GM12878 (cell line): ENCODE measurements at regions not wholly inside any gene's neighbourhood (a gene's known extent, or its start where the extent isn't known, plus 50 kb on each side); places are given as distances from the start of the nearest gene placed in this dataset.

Experiments used
- ATAC-seq: fragments of 200-7000 bp; cut with Tn5 transposase; 3 replicates; pipeline ENCODE4 v1.9.1; 2020; ENCODE audit warnings: mild to moderate bottlenecking, moderate library complexity
- BruUV-seq: library from RNA; stranded (reverse); fragments of 400-500 nt; replicated peaks from 2 replicates; lab custom pipeline; 2021; lab: Mats Ljungman, UMichigan
- CTCF ChIA-PET: fragments of 300-600 bp; sonication (Branson Sonifier 250); formaldehyde crosslinking; extraction: SDS; loops from one replicate; lab custom pipeline; 2021; ENCODE audit warnings: inconsistent platforms; lab: Yijun Ruan, JAX
- POLR2A ChIA-PET: fragments of 350-600 bp; formaldehyde crosslinking; extraction: SDS; loops from one replicate; lab custom pipeline; 2021; ENCODE audit warnings: inconsistent platforms; lab: Charles Lee
- RAD21 ChIA-PET: fragments of 300-600 bp; sonication (Branson Sonifier 250); formaldehyde crosslinking; loops from one replicate; lab custom pipeline; 2023; ENCODE audit warnings: antibody characterized with exemption; ENCODE audit not compliant: unreplicated experiment; lab: Charles Lee
- SMC1A ChIA-PET: fragments of 300-600 bp; sonication (Branson Sonifier 250); formaldehyde crosslinking; loops from one replicate; lab custom pipeline; 2023; ENCODE audit not compliant: unreplicated experiment, uncharacterized antibody; lab: Charles Lee
- DNase-seq: peaks from one replicate; pipeline ENCODE4 v3.0.0-alpha.2; 2011; ENCODE audit warnings: low read depth, low spot score
- FAIRE-seq: peaks from 3 replicates; lab custom pipeline; 2011; peaks lifted over from hg19 to GRCh38; lab: Jason Lieb, UNC
- H2AFZ ChIP-seq: 2 replicates; pipeline ENCODE4 v1.6.0; 2011; ENCODE audit warnings: low read depth, low read length, control low read depth; ENCODE audit not compliant: control insufficient read depth
- H3K27ac ChIP-seq: 2 replicates; pipeline ENCODE4 v1.5.1; 2011; ENCODE audit warnings: control low read depth; ENCODE audit not compliant: control insufficient read depth, insufficient read depth
- H3K27me3 ChIP-seq, 2 experiments: replicated peaks in 1 of 2; 2 replicates each; pipeline versions ENCODE4 v1.6.0 to v1.6.1; 2011; ENCODE audit warnings: low read length in 1 of 2; ENCODE audit not compliant: control insufficient read depth in 2 of 2, insufficient read depth in 2 of 2
- H3K36me3 ChIP-seq, 2 experiments: 2 replicates each; pipeline ENCODE4 v1.5.1; 2011; ENCODE audit warnings: low read length in 1 of 2; ENCODE audit not compliant: control insufficient read depth in 2 of 2, insufficient read depth in 2 of 2
- H3K4me1 ChIP-seq: 2 replicates; pipeline ENCODE4 v1.6.1; 2011; ENCODE audit warnings: mild to moderate bottlenecking, low read length, moderate library complexity, mixed read lengths; ENCODE audit not compliant: control insufficient read depth, insufficient read depth
- H3K4me2 ChIP-seq: 2 replicates; pipeline ENCODE4 v1.6.0; 2011; ENCODE audit warnings: control low read depth; ENCODE audit not compliant: control insufficient read depth, insufficient read depth
- H3K4me3 ChIP-seq: fragments of 200-600 bp; sonication (generic); 2 replicates; pipeline ENCODE4 v1.5.1; 2016
- H3K79me2 ChIP-seq: 2 replicates; pipeline ENCODE4 v1.6.0; 2011; ENCODE audit warnings: low read length; ENCODE audit not compliant: control insufficient read depth, insufficient read depth
- H3K9ac ChIP-seq: 2 replicates; pipeline ENCODE4 v1.8.0; 2011; ENCODE audit warnings: low read length, control low read depth, mixed read lengths; ENCODE audit not compliant: control insufficient read depth, insufficient read depth
- H3K9me3 ChIP-seq: replicated peaks from 3 replicates; pipeline ENCODE4 v1.5.1; 2011; ENCODE audit warnings: mild to moderate bottlenecking, low read length; ENCODE audit not compliant: control insufficient read depth, insufficient read depth
- H4K20me1 ChIP-seq: 2 replicates; pipeline ENCODE4 v1.6.0; 2011; ENCODE audit not compliant: control insufficient read depth, insufficient read depth
- BACH1 ChIP-seq: fragments of 450-650 bp; IDR thresholded peaks from 2 replicates; pipeline ENCODE4 v1.6.1; 2017; ENCODE audit warnings: mild to moderate bottlenecking, borderline replicate concordance
- GABPA ChIP-seq: IDR thresholded peaks from 2 replicates; pipeline ENCODE4 v1.6.1; 2014; ENCODE audit warnings: antibody characterized with exemption, low read depth, mild to moderate bottlenecking, inconsistent platforms
- NFXL1 ChIP-seq: fragments of 450-650 bp; IDR thresholded peaks from 2 replicates; pipeline ENCODE4 v1.6.1; 2017; ENCODE audit warnings: antibody characterized with exemption, mild to moderate bottlenecking, borderline replicate concordance
- NFYA ChIP-seq: IDR thresholded peaks from 2 replicates; pipeline ENCODE4 v1.6.1; 2011; ENCODE audit warnings: low read depth, mild to moderate bottlenecking, low read length, improper control_type of control experiment, borderline replicate concordance
- NKRF ChIP-seq: fragments of 450-650 bp; conservative IDR thresholded peaks from 2 replicates; pipeline ENCODE4 v1.6.1; 2017; ENCODE audit warnings: mild to moderate bottlenecking, moderate library complexity
- RCOR1 ChIP-seq: conservative IDR thresholded peaks from 2 replicates; pipeline ENCODE4 v1.6.1; 2012; ENCODE audit warnings: low read depth, low read length, improper control_type of control experiment
- SMC3 ChIP-seq: IDR thresholded peaks from 2 replicates; pipeline ENCODE4 v1.6.1; 2011; ENCODE audit warnings: low read length, improper control_type of control experiment, borderline replicate concordance
- SRF ChIP-seq, 2 experiments: IDR thresholded peaks; 2 replicates each; pipeline ENCODE4 v1.6.1; 2011; ENCODE audit warnings: low read depth in 2 of 2, low read length in 2 of 2, mild to moderate bottlenecking in 1 of 2, moderate library complexity in 1 of 2
- USF2 ChIP-seq: IDR thresholded peaks from 2 replicates; pipeline ENCODE4 v1.6.1; 2011; ENCODE audit warnings: low read depth, low read length, improper control_type of control experiment, borderline replicate concordance
- WGBS: methylation state at CpG from one replicate; pipeline ENCODE4 v1.1.6; 2016; ENCODE audit warnings: low lambda C conversion rate; ENCODE audit not compliant: insufficient replicate concordance, insufficient coverage; ENCODE audit errors: missing lambda C conversion rate; 5-methylcytosine and 5-hydroxymethylcytosine counted together
- in situ Hi-C: fragments of 300-500 bp; cut with MboI; formaldehyde crosslinking; loops from 9 replicates; pipeline ENCODE4 v1.14.3; 2018; ENCODE audit warnings: mixed read lengths
- intact Hi-C: fragments of 100-400 bp; cut with micrococcal nuclease; formaldehyde crosslinking; loops from one replicate; pipeline ENCODE4 v1.14.2; 2022; ENCODE audit not compliant: unreplicated experiment

GRCh38 chr4:133574248-133574647, 425.2 kb downstream of the PCDH10 start:
- TF ChIP-seq USF2 (no peak), NFYA (no peak), GABPA (no peak), RCOR1 (no peak), NFXL1 (no peak), BACH1 (no peak), SRF (IDR thresholded peaks at IDR 0.05; ENCODE audit: low read depth in 2 of 2, low read length in 2 of 2) (no peak), SMC3 (no peak), NKRF (no peak)
- ChIA-PET POLR2A (no interaction called here), SMC1A (no interaction called here), RAD21 (no interaction called here), CTCF (no interaction called here)
- no peaks in the 10 kb centered on the region for H3K36me3 ChIP-seq
- in situ Hi-C loops = no loop called here
- DNase-seq = no peak
- FAIRE-seq = no peak
- no peak overlapping the region for H2AFZ ChIP-seq
- H4K20me1 ChIP-seq = no peaks in the 10 kb centered on the region
- H3K4me1 ChIP-seq = no peaks in the 10 kb centered on the region
- H3K79me2 ChIP-seq = no peaks in the 10 kb centered on the region
- no peaks in the 10 kb centered on the region for H3K27me3 ChIP-seq
- H3K4me3 ChIP-seq = no peak overlapping the region
- 32% methylated on average over 1 of the region's 1 CpG for WGBS
- H3K9ac ChIP-seq = no peak overlapping the region
- BruUV-seq = no TSS peak
- no peak overlapping the region for H3K27ac ChIP-seq
- no peak overlapping the region for H3K4me2 ChIP-seq
- no peaks in the 10 kb centered on the region for H3K9me3 ChIP-seq
- intact Hi-C loops = no loop called here
- no peak for ATAC-seq
